ENCODE measurements at regions not wholly inside any gene's neighbourhood (a gene's known extent, or its start where the extent isn't known, plus 50 kb on each side); places are given as distances from the start of the nearest gene placed in this dataset.

- peak; percentile 24 for DNase-seq (ENCODE audit: low read depth)
- no peak for TF ChIP-seq CTCF (IDR thresholded peaks at IDR 0.05; ENCODE audit: low read length, missing control alignments)
Observed at GRCh38 chrX:34778916-34779315, 121.8 kb upstream of the TMEM47 start.

DNA sequence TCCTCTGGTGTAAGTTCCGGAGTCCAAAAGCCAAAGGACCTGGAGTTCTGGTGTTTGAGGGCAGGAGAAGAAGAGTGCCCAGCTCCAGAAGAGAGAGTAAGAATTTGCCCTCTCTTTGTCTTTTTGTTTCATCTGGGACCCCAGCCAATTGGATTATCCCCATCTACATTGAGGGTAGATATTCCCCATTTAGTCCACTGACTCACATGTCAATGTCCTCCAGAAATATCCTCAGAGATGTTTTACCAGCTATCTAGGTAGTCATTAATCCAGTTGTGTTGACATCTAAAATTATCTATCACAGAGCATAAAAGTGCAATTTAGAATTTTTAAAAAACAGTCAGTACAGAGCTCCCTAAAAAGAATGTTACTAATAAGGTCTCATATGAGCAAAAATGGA lies 132.9 kb upstream of the TMEM47 start:
- no peak for TF ChIP-seq CTCF (IDR thresholded peaks at IDR 0.05; ENCODE audit: low read length, missing control alignments)
- no peak for DNase-seq (ENCODE audit: low read depth)
- no peak overlapping the region for H3K4me3 ChIP-seq (replicated peaks; ENCODE audit: low read depth, low read length)

More at GRCh38 chrX:34778916-34779315, 121.8 kb upstream of the TMEM47 start:
- no peak overlapping the region for H3K4me3 ChIP-seq (replicated peaks; ENCODE audit: low read depth, low read length)

DNA sequence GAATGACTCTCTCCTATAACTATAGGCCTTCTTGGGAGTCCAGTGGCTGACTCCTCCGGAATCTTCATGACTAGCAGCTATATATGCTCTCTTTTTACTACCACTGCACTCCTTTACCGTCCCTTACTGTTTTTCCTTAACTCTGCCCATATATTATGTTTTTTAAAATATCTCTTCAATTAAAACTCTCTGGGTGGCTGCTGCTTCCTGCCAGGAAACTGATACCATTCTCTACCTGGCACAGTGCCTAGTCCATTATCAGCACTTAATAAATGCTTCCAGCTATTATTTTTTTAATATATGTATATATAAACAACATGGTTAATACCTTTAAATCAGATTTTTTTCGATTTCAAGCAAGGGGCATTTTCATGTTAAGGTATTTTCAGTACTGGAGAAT lies 136.6 kb upstream of the FAM47B start:
- no peak for TF ChIP-seq CTCF (IDR thresholded peaks at IDR 0.05; ENCODE audit: low read length, missing control alignments)
- H3K4me3 ChIP-seq (replicated peaks; ENCODE audit: low read depth, low read length) = no peak overlapping the region

GRCh38 chrX:34809096-34809495 lies 133.5 kb upstream of the FAM47B start:
- no peak for DNase-seq (ENCODE audit: low read depth)
- no peak for TF ChIP-seq CTCF (IDR thresholded peaks at IDR 0.05; ENCODE audit: low read length, missing control alignments)

More for the DNA sequence above, 136.6 kb upstream of the FAM47B start:
- peak; percentile 0 for DNase-seq (ENCODE audit: low read depth)

DNA sequence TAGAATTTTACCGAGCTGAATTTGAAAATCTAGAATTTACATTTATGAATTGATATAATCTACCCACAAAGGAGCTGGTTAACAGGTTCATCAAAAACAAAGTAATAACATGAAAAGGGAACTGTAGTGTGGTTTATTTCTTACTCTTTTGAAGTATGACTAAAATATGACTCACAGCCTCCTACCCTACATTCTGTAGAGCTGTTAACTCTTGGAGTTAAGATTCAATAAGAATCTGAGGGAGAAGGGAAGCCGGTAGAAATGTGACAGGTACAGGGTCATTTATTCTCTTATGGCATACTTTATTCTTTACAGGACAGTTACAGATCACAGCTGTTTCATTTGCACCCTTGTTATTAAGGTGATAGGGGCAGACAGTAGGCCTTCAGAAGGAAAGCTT lies 132.2 kb upstream of the FAM47B start:
- peak; percentile 16 for DNase-seq (ENCODE audit: low read depth)
- no peak overlapping the region for H3K4me3 ChIP-seq (replicated peaks; ENCODE audit: low read depth, low read length)
- no peak for TF ChIP-seq CTCF (IDR thresholded peaks at IDR 0.05; ENCODE audit: low read length, missing control alignments)

More at GRCh38 chrX:34809096-34809495, 133.5 kb upstream of the FAM47B start:
- H3K4me3 ChIP-seq (replicated peaks; ENCODE audit: low read depth, low read length) = no peak overlapping the region

- no peak for TF ChIP-seq CTCF (IDR thresholded peaks at IDR 0.05; ENCODE audit: low read length, missing control alignments)
- H3K4me3 ChIP-seq (replicated peaks; ENCODE audit: low read depth, low read length) = no peak overlapping the region
- no peak for DNase-seq (ENCODE audit: low read depth)
Observed at GRCh38 chrX:34810916-34811315, 131.7 kb upstream of the FAM47B start.

- no peak overlapping the region for H3K4me3 ChIP-seq (replicated peaks; ENCODE audit: low read depth, low read length)
- peak; percentile 1 for DNase-seq (ENCODE audit: low read depth)
- TF ChIP-seq CTCF (IDR thresholded peaks at IDR 0.05; ENCODE audit: low read length, missing control alignments) = no peak
Observed at GRCh38 chrX:34813618-34814017, 129.0 kb upstream of the FAM47B start.

Measured in fibroblast of pulmonary artery (primary cell).